SU-DHL-6 (cell line): ENCODE measurements at regions not wholly inside any gene's neighbourhood (a gene's known extent, or its start where the extent isn't known, plus 50 kb on each side); places are given as distances from the start of the nearest gene placed in this dataset.

Experiments
- H2AFZ ChIP-seq: fragments of 200-600 bp; sonication (generic); 2 replicates; pipeline ENCODE4 v1.6.1; 2014; ENCODE audit warnings: low read depth, mild to moderate bottlenecking, moderate library complexity, mixed read lengths, antibody characterized with exemption, low read length; ENCODE audit not compliant: severe bottlenecking
- H3F3A ChIP-seq: fragments of 200-600 bp; shearing (Covaris generic); 2 replicates; pipeline ENCODE4 v1.6.0; 2016; ENCODE audit warnings: antibody characterized with exemption, mild to moderate bottlenecking; ENCODE audit not compliant: insufficient read depth
- H3K27ac ChIP-seq: fragments of 200-600 bp; sonication (generic); 2 replicates; pipeline ENCODE4 v1.5.1; 2016; ENCODE audit warnings: low read depth, mild to moderate bottlenecking, low read length, moderate library complexity, mixed read lengths
- H3K27me3 ChIP-seq: fragments of 200-600 bp; sonication (generic), shearing (Covaris generic); 2 replicates; pipeline ENCODE4 v1.6.0; 2014; ENCODE audit warnings: mild to moderate bottlenecking, low read length
- H3K36me3 ChIP-seq: fragments of 200-600 bp; sonication (generic); 2 replicates; pipeline ENCODE4 v1.6.1; 2014; ENCODE audit warnings: mild to moderate bottlenecking, low read length, mixed read lengths
- H3K4me2 ChIP-seq: fragments of 300-600, 200-600 bp; shearing (Covaris generic), sonication (generic); 2 replicates; pipeline ENCODE4 v1.6.0; 2014; ENCODE audit warnings: low read length, low read depth, mild to moderate bottlenecking; ENCODE audit not compliant: poor library complexity, severe bottlenecking
- H3K4me3 ChIP-seq: fragments of 200-600 bp; sonication (generic); 2 replicates; pipeline ENCODE4 v1.5.1; 2014; ENCODE audit warnings: antibody characterized with exemption, low read length, mild to moderate bottlenecking, mixed read lengths; ENCODE audit not compliant: insufficient read depth, poor library complexity, severe bottlenecking
- H3K79me2 ChIP-seq: fragments of 200-600 bp; sonication (generic); 2 replicates; pipeline ENCODE4 v1.6.1; 2014; ENCODE audit warnings: mild to moderate bottlenecking, low read length, moderate library complexity; ENCODE audit not compliant: insufficient read depth
- H3K9ac ChIP-seq: fragments of 200-600 bp; sonication (generic); 2 replicates; pipeline ENCODE4 v1.7.0; 2014; ENCODE audit warnings: mild to moderate bottlenecking, low read length
- H3K9me2 ChIP-seq: fragments of 200-600 bp; sonication (generic); replicated peaks from 2 replicates; pipeline ENCODE4 v1.6.1; 2014; ENCODE audit warnings: low read length; ENCODE audit not compliant: insufficient read depth
- H3K9me3 ChIP-seq: fragments of 200-600 bp; sonication (generic); 2 replicates; pipeline ENCODE4 v1.6.1; 2014; ENCODE audit warnings: low read length, mixed read lengths; ENCODE audit not compliant: insufficient read depth
- H4K20me1 ChIP-seq: fragments of 200-600 bp; sonication (generic); 2 replicates; pipeline ENCODE4 v1.6.1; 2014; ENCODE audit warnings: low read depth, mild to moderate bottlenecking, antibody characterized with exemption, low read length, moderate library complexity, mixed read lengths
- EZH2phosphoT487 ChIP-seq: fragments of 200-600 bp; sonication (generic), shearing (Covaris generic); conservative IDR thresholded peaks from 2 replicates; pipeline ENCODE4 v1.6.1; 2018; ENCODE audit warnings: mild to moderate bottlenecking, antibody characterized with exemption, low read length, moderate library complexity, mixed read lengths
- TF ChIP-seq, protein P1 (sequence below): fragments of 200-600 bp; sonication (generic); IDR thresholded peaks from one replicate; pipeline ENCODE4 v1.5.1; 2017; ENCODE audit warnings: antibody characterized with exemption, mild to moderate bottlenecking, low read length, moderate library complexity; ENCODE audit not compliant: insufficient read depth, poor library complexity, severe bottlenecking

DNA sequence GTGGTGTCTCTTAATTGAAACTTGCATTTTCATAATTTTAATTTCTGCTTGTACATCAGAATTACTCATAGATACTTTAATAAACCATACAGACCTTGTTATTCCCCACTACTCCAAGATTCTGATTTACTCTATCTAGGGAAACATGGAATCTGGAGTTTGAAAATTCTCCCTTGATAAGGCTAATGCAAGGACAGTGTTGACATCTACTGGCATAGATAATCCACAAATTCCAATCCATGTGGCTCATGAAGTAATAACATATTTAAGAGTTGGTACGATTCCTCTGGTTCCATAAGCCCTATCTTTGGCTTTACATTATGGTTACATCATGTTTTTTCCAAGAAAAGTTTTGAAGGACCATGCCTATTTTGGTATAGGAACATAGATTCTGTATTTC lies 759.2 kb downstream of the TLR4 start:
- Histone ChIP-seq H3K4me3 (no peak overlapping the region), H4K20me1 (no peaks in the 10 kb centered on the region), H3K9me2 (no peaks in the 10 kb centered on the region), H3K27me3 (no peaks in the 10 kb centered on the region), H3K9me3 (no peaks in the 10 kb centered on the region), H3K27ac (no peak overlapping the region), H3F3A (no peaks in the 10 kb centered on the region), H3K4me2 (no peak overlapping the region), H3K9ac (no peak overlapping the region), H3K79me2 (no peaks in the 10 kb centered on the region), H3K36me3 (no peaks in the 10 kb centered on the region), H2AFZ (no peak overlapping the region)
- no peak for TF ChIP-seq EZH2phosphoT487
- TF ChIP-seq, protein P1, sequence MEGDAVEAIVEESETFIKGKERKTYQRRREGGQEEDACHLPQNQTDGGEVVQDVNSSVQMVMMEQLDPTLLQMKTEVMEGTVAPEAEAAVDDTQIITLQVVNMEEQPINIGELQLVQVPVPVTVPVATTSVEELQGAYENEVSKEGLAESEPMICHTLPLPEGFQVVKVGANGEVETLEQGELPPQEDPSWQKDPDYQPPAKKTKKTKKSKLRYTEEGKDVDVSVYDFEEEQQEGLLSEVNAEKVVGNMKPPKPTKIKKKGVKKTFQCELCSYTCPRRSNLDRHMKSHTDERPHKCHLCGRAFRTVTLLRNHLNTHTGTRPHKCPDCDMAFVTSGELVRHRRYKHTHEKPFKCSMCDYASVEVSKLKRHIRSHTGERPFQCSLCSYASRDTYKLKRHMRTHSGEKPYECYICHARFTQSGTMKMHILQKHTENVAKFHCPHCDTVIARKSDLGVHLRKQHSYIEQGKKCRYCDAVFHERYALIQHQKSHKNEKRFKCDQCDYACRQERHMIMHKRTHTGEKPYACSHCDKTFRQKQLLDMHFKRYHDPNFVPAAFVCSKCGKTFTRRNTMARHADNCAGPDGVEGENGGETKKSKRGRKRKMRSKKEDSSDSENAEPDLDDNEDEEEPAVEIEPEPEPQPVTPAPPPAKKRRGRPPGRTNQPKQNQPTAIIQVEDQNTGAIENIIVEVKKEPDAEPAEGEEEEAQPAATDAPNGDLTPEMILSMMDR: no peak

DNA sequence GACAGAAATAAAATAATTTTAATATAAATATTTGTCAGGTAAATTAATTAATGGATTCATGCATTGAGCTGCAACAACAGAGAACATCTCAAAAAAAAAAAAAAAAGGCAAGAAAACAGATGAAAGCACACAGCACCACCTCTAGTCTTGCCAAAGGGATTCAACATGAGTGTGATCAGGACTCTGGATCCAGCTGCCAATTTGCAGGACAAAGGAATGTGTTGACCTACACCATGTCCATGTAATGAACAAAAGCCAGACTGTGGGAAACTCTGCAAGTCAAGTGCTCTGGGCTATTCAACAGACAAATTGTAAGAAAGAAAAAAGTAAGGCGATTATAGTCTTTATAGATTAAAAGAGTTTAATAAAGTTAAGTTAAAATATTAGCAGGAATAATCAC lies 769.3 kb downstream of the TLR4 start:
- Histone ChIP-seq H3K36me3 (no peaks in the 10 kb centered on the region), H3K27me3 (no peaks in the 10 kb centered on the region), H3K9ac (no peak overlapping the region), H3K4me2 (no peak overlapping the region), H4K20me1 (no peaks in the 10 kb centered on the region), H3K9me2 (no peaks in the 10 kb centered on the region), H3K4me3 (no peak overlapping the region), H3K27ac (no peak overlapping the region), H2AFZ (no peak overlapping the region), H3K9me3 (no peaks in the 10 kb centered on the region), H3K79me2 (no peaks in the 10 kb centered on the region), H3F3A (no peaks in the 10 kb centered on the region)
- no peak for TF ChIP-seq EZH2phosphoT487
- TF ChIP-seq, protein P1: no peak

DNA sequence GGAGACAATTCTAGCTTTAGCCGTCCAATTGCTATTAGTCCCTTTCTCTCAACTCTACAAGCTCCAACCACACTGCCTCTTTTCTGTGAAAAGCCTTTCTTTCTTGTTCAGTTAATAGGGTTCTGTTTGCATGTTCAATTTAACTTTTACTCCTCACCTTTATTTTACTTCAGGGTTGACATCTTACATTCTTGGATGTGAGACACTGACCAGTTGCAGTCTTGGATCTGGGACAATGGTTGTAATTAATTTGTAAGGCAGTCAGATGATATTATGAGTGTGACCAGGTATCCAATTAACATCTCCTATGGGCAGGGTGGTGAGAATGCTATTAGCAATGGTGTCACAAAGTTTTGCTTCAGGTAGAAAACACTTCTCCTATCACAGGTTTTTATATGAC lies 774.5 kb downstream of the TLR4 start:
- no peaks in the 10 kb centered on the region for H3K79me2 ChIP-seq
- H3K9ac ChIP-seq: no peak overlapping the region
- H3K27ac ChIP-seq: no peak overlapping the region
- no peaks in the 10 kb centered on the region for H4K20me1 ChIP-seq
- no peak for TF ChIP-seq EZH2phosphoT487
- TF ChIP-seq, protein P1: no peak
- H3F3A ChIP-seq: no peaks in the 10 kb centered on the region
- no peaks in the 10 kb centered on the region for H3K36me3 ChIP-seq
- H3K9me3 ChIP-seq: no peaks in the 10 kb centered on the region
- H3K4me2 ChIP-seq: no peak overlapping the region
- no peak overlapping the region for H3K4me3 ChIP-seq
- H3K27me3 ChIP-seq: no peaks in the 10 kb centered on the region
- no peak overlapping the region for H2AFZ ChIP-seq
- no peaks in the 10 kb centered on the region; the same call in 1 of the 2 replicates for H3K9me2 ChIP-seq
